ENCODE measurements at regions not wholly inside any gene's neighbourhood (a gene's known extent, or its start where the extent isn't known, plus 50 kb on each side); places are given as distances from the start of the nearest gene placed in this dataset.

DNA sequence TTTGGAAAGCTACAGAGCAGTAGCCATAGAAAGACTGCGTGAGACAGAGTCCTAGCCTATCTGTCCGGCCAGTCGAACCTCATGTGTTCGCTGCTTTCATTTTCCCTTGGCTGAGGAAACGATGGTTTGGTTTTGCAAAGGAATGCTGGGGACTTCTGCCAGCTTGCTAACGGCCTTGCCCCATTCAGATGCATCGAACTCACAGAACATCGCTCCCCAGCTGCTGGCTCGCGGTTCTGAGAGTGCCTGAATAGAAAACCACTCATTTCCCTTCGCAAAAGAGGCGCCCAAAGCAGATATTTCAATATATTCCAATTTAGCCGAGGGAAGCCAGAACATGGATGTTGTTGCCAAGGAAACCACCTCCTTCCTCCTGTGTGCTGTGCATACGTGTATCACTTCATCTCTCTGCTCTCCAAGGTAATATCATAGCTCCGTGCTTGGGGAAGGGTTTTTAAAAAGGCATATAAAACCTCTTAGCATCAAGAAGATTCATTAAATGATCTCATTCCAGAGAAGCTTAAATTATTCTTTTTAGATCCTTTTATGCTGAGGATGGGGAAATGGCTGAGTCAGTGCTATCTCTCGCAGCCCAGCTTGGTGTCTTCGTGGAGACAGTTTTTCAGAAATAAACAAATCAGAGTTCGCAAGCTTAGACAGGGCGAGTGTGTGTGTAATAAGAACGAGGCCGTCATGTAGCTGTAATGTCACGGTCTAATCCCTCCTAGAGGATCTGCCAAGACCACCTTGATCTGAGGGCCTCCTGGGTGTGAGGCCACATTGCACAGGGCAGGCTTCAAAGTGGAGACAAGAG, 215.2 kb downstream of the RPS24 start:
- ChIA-PET POLR2A (interaction anchor here (0.7 to 1.2 kb wide), 3 partner anchors 11 to 417 kb away, joined by 3 read pairs; no protein-coding TSS in a partner anchor), CTCF (interaction anchor here (1.3 kb wide), 1 partner anchor 17 kb away, joined by 4 read pairs; no protein-coding TSS in a partner anchor)
- Histone ChIP-seq H3K27me3 (ENCODE audit: control insufficient read depth, insufficient read depth, low read length) (no peaks in the 10 kb centered on the region), H3K4me3 (ENCODE audit: low read depth, low read length) (peak overlapping the region; percentile 20), H3K9me3 (ENCODE audit: control insufficient read depth, insufficient read depth, low read length) (no peaks in the 10 kb centered on the region), H3K27ac (ENCODE audit: low read depth, low read length) (peak overlapping the region; percentile 79)
- TF ChIP-seq, protein P1, sequence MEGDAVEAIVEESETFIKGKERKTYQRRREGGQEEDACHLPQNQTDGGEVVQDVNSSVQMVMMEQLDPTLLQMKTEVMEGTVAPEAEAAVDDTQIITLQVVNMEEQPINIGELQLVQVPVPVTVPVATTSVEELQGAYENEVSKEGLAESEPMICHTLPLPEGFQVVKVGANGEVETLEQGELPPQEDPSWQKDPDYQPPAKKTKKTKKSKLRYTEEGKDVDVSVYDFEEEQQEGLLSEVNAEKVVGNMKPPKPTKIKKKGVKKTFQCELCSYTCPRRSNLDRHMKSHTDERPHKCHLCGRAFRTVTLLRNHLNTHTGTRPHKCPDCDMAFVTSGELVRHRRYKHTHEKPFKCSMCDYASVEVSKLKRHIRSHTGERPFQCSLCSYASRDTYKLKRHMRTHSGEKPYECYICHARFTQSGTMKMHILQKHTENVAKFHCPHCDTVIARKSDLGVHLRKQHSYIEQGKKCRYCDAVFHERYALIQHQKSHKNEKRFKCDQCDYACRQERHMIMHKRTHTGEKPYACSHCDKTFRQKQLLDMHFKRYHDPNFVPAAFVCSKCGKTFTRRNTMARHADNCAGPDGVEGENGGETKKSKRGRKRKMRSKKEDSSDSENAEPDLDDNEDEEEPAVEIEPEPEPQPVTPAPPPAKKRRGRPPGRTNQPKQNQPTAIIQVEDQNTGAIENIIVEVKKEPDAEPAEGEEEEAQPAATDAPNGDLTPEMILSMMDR (IDR thresholded peaks at IDR 0.05; ENCODE audit: low read depth, low read length), result no peak
- peak; percentile 68 for DNase-seq (ENCODE audit: low read depth, low spot score)

DNA sequence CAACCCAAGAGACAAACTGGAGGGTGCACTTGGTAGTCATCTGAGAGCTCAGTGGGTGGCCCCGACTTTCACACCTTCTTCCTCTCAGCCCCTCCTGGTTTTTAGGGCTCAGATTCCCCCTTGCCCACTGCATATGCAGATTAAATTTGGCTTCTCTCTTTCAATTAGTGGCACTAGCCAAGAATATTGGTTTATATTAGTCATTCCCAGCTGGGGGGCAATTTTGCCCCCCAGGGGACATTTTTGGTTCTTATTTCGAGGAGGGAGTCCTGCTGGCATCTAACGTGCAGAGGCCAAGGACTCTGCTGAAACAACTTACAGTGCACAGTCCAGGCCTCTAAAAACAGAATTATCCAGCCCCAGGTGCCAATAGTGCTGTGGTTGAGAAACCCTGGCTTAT, 216.0 kb downstream of the RPS24 start:
- Histone ChIP-seq H3K4me3 (ENCODE audit: low read depth, low read length) (no peak overlapping the region), H3K27ac (ENCODE audit: low read depth, low read length) (peak overlapping the region; percentile 79), H3K27me3 (ENCODE audit: control insufficient read depth, insufficient read depth, low read length) (no peaks in the 10 kb centered on the region), H3K9me3 (ENCODE audit: control insufficient read depth, insufficient read depth, low read length) (no peaks in the 10 kb centered on the region)
- TF ChIP-seq, protein P1 (IDR thresholded peaks at IDR 0.05; ENCODE audit: low read depth, low read length), result no peak
- POLR2A ChIA-PET, result interaction anchor here (1.2 kb wide), 1 partner anchor 11 kb away, joined by 3 read pairs; no protein-coding TSS in a partner anchor
- no peak for DNase-seq (ENCODE audit: low read depth, low spot score)
- CTCF ChIA-PET, result interaction anchor here (1.3 kb wide), 1 partner anchor 17 kb away, joined by 4 read pairs; no protein-coding TSS in a partner anchor

DNA sequence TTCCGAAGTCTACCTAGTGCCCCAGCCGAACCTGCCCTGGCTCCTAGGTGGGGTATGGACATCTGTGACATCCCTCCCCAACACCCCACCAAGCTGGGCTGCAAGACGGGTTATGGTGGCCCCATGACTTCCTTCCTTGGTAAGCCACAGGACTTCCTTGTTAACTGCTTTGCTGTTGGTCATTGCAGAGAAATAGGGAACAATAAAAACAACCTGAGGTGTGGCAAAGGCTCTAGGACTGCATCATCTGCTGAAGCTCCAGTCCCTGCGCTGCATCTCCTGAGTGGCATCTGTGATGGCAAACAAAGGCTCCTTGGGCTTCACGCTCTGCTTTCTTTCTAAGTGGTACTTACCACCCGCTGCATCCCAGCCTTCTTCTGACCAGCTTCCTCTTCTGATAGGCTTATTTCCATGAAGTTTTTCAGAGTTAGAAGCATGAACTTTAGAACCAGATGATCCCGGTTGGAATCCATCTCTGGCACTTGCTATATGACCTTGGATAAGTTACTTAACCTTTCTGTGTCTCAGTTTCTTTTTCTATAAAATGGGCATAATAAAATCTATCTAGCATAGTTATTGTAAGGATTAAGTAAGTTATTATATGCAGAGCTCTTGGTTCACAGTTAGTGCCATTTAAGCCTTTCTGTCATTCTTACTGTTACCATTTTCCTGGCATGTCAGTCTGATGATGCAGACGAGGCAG, 216.8 kb downstream of the RPS24 start:
- Histone ChIP-seq H3K9me3 (ENCODE audit: control insufficient read depth, insufficient read depth, low read length) (no peaks in the 10 kb centered on the region), H3K4me3 (ENCODE audit: low read depth, low read length) (no peak overlapping the region), H3K27me3 (ENCODE audit: control insufficient read depth, insufficient read depth, low read length) (no peaks in the 10 kb centered on the region), H3K27ac (ENCODE audit: low read depth, low read length) (no peak overlapping the region)
- no peak for DNase-seq (ENCODE audit: low read depth, low spot score)
- ChIA-PET POLR2A (interaction anchor here (0.6 kb wide), 1 partner anchor 24 kb away, joined by 6 read pairs; no protein-coding TSS in a partner anchor), CTCF (interaction anchor here (1.3 kb wide), 1 partner anchor 18 kb away, joined by 3 read pairs; no protein-coding TSS in a partner anchor)
- TF ChIP-seq, protein P1 (IDR thresholded peaks at IDR 0.05; ENCODE audit: low read depth, low read length), result no peak

DNA sequence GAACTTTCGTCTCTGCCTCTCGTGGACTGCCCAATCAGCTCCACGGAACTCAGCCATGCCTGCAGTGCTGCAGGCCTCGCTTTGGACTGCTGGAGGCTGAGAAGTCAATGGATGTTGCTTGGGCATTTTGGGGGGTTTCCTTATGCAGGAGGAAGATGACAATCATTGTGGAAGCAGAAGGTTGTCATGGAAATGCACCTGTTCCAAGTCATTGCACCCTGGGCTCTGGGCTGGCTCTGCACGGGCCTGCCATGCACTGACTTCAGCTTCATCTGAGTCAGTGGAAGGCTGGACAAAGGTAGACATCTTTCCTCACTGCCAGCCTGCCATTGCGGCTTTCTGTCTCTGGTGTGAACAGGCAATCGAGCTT, 217.3 kb downstream of the RPS24 start:
- Histone ChIP-seq H3K4me3 (ENCODE audit: low read depth, low read length) (no peak overlapping the region), H3K27ac (ENCODE audit: low read depth, low read length) (no peak overlapping the region), H3K9me3 (ENCODE audit: control insufficient read depth, insufficient read depth, low read length) (no peaks in the 10 kb centered on the region), H3K27me3 (ENCODE audit: control insufficient read depth, insufficient read depth, low read length) (no peaks in the 10 kb centered on the region)
- TF ChIP-seq, protein P1 (IDR thresholded peaks at IDR 0.05; ENCODE audit: low read depth, low read length), result no peak
- CTCF ChIA-PET, result interaction anchor here (1.3 kb wide), 1 partner anchor 19 kb away, joined by 3 read pairs; no protein-coding TSS in a partner anchor
- DNase-seq (ENCODE audit: low read depth, low spot score), result no peak
- POLR2A ChIA-PET, result interaction anchor here (0.6 kb wide), 1 partner anchor 24 kb away, joined by 6 read pairs; no protein-coding TSS in a partner anchor
